ENCODE measurements at regions not wholly inside any gene's neighbourhood (a gene's known extent, or its start where the extent isn't known, plus 50 kb on each side); places are given as distances from the start of the nearest gene placed in this dataset.

DNA sequence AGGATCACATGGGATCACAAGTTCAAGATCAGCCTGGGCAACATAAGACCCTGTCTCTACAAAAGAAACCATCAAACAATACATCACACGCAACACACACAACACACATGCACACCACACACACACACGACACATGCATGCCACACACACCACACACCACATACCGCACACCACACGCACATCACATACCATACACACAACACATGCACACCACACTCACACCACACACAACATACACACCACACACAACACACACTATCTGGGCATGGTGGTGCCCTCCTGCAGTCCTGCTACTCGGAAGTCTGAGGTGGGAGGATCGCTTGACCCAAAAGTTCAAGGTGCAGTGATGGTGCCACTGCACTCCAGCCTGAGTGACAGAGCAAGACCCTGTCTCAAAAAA, 198.3 kb downstream of the USP12 start:
- Histone ChIP-seq H3K9ac (ENCODE audit: low read length in 3 of 3) (no peak overlapping the region), H3K9me3 (ENCODE audit: control insufficient read depth in 2 of 3, insufficient read depth in 1 of 3, low read length in 3 of 3) (peaks cover 0 to 1% (median 0%) of the 10 kb centered on the region in 3 donors), H3K4me1 (ENCODE audit: control insufficient read depth in 2 of 3, insufficient read depth in 2 of 3, low read depth in 1 of 3, low read length in 3 of 3) (peaks cover 0 to 12% (median 9%) of the 10 kb centered on the region in 3 donors), H3K27me3 (ENCODE audit: control insufficient read depth, insufficient read depth, low read length) (no peaks in the 10 kb centered on the region), H3K4me3 (ENCODE audit: low read length in 3 of 3) (no peak overlapping the region), H3K36me3 (ENCODE audit: control insufficient read depth in 2 of 3, insufficient read depth in 3 of 3, low read length in 3 of 3) (no peaks in the 10 kb centered on the region), H3K27ac (ENCODE audit: low read depth in 2 of 2, low read length in 2 of 2) (no peak overlapping the region)
- intact Hi-C loops (cut with DNase I): no loop called here
- FAIRE-seq (no peak), DNase-seq (no peak)
- no peak for TF ChIP-seq CTCF (IDR thresholded peaks at IDR 0.05; ENCODE audit: borderline replicate concordance, extremely low read depth, insufficient read depth)

DNA sequence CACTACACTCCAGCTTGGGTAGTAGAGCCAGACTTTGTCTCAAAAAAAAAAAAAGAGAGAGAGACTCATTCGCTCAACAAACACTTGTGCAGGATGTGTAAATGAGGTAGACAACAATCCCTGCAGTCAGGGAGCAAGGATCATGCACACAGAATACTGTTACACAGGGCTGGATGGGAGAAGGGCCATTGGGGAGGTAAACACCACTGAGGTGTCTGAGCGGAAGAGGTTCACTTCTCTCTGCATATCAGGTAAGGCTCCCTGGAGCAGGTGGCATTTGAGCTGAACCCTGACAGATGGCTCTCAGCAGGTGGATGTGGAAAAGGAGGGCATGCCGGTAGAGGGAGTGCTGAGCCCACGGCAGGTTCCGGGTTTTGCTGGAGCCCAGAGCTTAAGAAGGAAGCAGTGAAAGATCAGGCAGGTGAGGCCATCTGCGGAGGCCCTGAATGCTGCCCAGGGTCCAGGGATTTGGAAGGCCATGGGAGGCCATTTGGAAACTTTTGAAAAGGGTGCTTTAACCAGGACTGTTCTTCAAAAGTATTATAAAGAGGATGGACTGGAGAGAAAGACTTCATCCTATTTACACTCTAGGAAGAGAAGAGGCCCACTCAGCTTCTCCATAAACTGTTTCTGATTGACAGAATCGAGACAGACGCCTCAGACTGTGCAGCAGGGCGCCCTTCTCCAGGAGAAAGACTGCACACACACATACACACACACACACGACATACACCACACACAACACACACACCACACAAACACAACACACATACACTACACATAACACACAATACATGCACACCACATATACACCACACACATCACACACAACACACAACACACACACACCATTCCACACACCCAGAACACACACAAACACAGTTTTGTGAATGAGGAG, 199.4 kb downstream of the USP12 start:
- intact Hi-C loops (cut with DNase I): no loop called here
- H3K4me3 ChIP-seq (ENCODE audit: low read length in 3 of 3): no peak overlapping the region
- peak in 2 of 5 donors; percentile 48 to 56 for DNase-seq
- no peak for FAIRE-seq
- peaks cover 0 to 1% (median 0%) of the 10 kb centered on the region in 3 donors for H3K9me3 ChIP-seq (ENCODE audit: control insufficient read depth in 2 of 3, insufficient read depth in 1 of 3, low read length in 3 of 3)
- H3K27ac ChIP-seq (ENCODE audit: low read depth in 2 of 2, low read length in 2 of 2): no peak overlapping the region
- H3K27me3 ChIP-seq (ENCODE audit: control insufficient read depth, insufficient read depth, low read length): no peaks in the 10 kb centered on the region
- H3K36me3 ChIP-seq (ENCODE audit: control insufficient read depth in 2 of 3, insufficient read depth in 3 of 3, low read length in 3 of 3): no peaks in the 10 kb centered on the region
- H3K4me1 ChIP-seq (ENCODE audit: control insufficient read depth in 2 of 3, insufficient read depth in 2 of 3, low read depth in 1 of 3, low read length in 3 of 3): peaks cover 0 to 16% (median 16%) of the 10 kb centered on the region in 3 donors
- TF ChIP-seq CTCF (IDR thresholded peaks at IDR 0.05; ENCODE audit: borderline replicate concordance, extremely low read depth, insufficient read depth): peak; percentile 25
- no peak overlapping the region for H3K9ac ChIP-seq (ENCODE audit: low read length in 3 of 3)

GRCh38 chr13:26968431-26969341, 202.9 kb downstream of the USP12 start:
- intact Hi-C loops (cut with DNase I): no loop called here
- H3K9me3 ChIP-seq (ENCODE audit: control insufficient read depth in 2 of 3, insufficient read depth in 1 of 3, low read length in 3 of 3): peaks cover 0 to 1% (median 0%) of the 10 kb centered on the region in 3 donors
- no peak overlapping the region for H3K4me3 ChIP-seq (ENCODE audit: low read length in 3 of 3)
- no peak overlapping the region for H3K9ac ChIP-seq (ENCODE audit: low read length in 3 of 3)
- DNase-seq (peak in 4 of 5 donors; percentile 46 to 64 (median 59)), FAIRE-seq (no peak)
- H3K27me3 ChIP-seq (ENCODE audit: control insufficient read depth, insufficient read depth, low read length): no peaks in the 10 kb centered on the region
- H3K4me1 ChIP-seq (ENCODE audit: control insufficient read depth in 2 of 3, insufficient read depth in 2 of 3, low read depth in 1 of 3, low read length in 3 of 3): peaks cover 0 to 28% (median 16%) of the 10 kb centered on the region in 3 donors
- peak overlapping the region; percentile 1 to 87 for H3K27ac ChIP-seq (ENCODE audit: low read depth in 2 of 2, low read length in 2 of 2)
- no peak for TF ChIP-seq CTCF (IDR thresholded peaks at IDR 0.05; ENCODE audit: borderline replicate concordance, extremely low read depth, insufficient read depth)
- H3K36me3 ChIP-seq (ENCODE audit: control insufficient read depth in 2 of 3, insufficient read depth in 3 of 3, low read length in 3 of 3): no peaks in the 10 kb centered on the region

All from kidney (tissue), 13 donors.